ENCODE measurements at regions not wholly inside any gene's neighbourhood (a gene's known extent, or its start where the extent isn't known, plus 50 kb on each side); places are given as distances from the start of the nearest gene placed in this dataset.

GRCh38 chr1:5724847-5725246 is 267.4 kb downstream of the NPHP4 start:
- H3K4me3 ChIP-seq, result no peak overlapping the region
- no peaks in the 10 kb centered on the region for H3K36me3 ChIP-seq
- H3K27me3 ChIP-seq, result peaks cover 0 to 48% of the 10 kb centered on the region in 2 donors
- DNase-seq (ENCODE audit: low spot score in 2 of 2), result no peak
- no peak overlapping the region for H3K27ac ChIP-seq
- intact Hi-C loops (cut with DNase I; ENCODE audit: low total_unique reads), result no loop called here
- H3K4me1 ChIP-seq, result no peaks in the 10 kb centered on the region
- no peaks in the 10 kb centered on the region for H3K9me3 ChIP-seq
- no peak for TF ChIP-seq POLR2AphosphoS5 (IDR thresholded peaks at IDR 0.05)
- TF ChIP-seq POLR2A (IDR thresholded peaks at IDR 0.05), result no peak
- TF ChIP-seq, protein P1, sequence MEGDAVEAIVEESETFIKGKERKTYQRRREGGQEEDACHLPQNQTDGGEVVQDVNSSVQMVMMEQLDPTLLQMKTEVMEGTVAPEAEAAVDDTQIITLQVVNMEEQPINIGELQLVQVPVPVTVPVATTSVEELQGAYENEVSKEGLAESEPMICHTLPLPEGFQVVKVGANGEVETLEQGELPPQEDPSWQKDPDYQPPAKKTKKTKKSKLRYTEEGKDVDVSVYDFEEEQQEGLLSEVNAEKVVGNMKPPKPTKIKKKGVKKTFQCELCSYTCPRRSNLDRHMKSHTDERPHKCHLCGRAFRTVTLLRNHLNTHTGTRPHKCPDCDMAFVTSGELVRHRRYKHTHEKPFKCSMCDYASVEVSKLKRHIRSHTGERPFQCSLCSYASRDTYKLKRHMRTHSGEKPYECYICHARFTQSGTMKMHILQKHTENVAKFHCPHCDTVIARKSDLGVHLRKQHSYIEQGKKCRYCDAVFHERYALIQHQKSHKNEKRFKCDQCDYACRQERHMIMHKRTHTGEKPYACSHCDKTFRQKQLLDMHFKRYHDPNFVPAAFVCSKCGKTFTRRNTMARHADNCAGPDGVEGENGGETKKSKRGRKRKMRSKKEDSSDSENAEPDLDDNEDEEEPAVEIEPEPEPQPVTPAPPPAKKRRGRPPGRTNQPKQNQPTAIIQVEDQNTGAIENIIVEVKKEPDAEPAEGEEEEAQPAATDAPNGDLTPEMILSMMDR (IDR thresholded peaks at IDR 0.05), result no peak

DNA sequence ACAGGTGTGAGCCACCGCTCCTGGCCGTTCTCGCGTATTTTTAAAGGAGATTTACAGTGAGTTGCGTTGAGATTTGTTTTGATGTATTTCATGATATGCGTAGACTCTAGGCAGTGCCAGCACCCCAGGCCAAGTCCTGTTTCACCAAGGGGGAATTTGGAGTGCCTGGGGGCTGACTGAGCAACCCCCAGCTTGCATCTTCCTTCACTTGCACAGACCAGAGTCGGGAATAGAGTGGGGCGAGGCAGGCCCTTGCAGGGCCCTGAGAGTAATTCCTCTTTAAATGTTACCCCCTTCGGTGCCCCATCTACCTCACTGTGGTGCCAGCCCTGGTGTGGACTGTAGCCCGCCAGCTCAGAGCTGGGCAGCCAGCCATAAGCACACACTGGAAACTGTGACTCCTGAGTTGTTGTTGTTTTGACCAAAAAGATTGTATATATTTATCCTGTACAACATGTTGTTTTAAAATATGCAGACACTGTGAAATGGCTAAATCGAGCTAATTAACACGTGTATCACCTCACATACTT is 269.5 kb downstream of the NPHP4 start:
- H3K9me3 ChIP-seq, result no peaks in the 10 kb centered on the region
- no peak overlapping the region for H3K27ac ChIP-seq
- DNase-seq (ENCODE audit: low spot score in 2 of 2), result no peak
- H3K27me3 ChIP-seq, result peaks cover 0 to 42% of the 10 kb centered on the region in 2 donors
- intact Hi-C loops (cut with DNase I; ENCODE audit: low total_unique reads), result no loop called here
- no peaks in the 10 kb centered on the region for H3K36me3 ChIP-seq
- TF ChIP-seq, protein P1 (IDR thresholded peaks at IDR 0.05), result no peak
- TF ChIP-seq POLR2A (IDR thresholded peaks at IDR 0.05) (no peak), POLR2AphosphoS5 (IDR thresholded peaks at IDR 0.05) (no peak)
- no peaks in the 10 kb centered on the region for H3K4me1 ChIP-seq
- no peak overlapping the region for H3K4me3 ChIP-seq

GRCh38 chr1:5721634-5722215 is 270.5 kb downstream of the NPHP4 start:
- no peaks in the 10 kb centered on the region for H3K4me1 ChIP-seq
- intact Hi-C loops (cut with DNase I; ENCODE audit: low total_unique reads), result no loop called here
- TF ChIP-seq POLR2AphosphoS5 (IDR thresholded peaks at IDR 0.05) (no peak), POLR2A (IDR thresholded peaks at IDR 0.05) (no peak)
- TF ChIP-seq, protein P1 (IDR thresholded peaks at IDR 0.05), result no peak
- peaks cover 0 to 47% of the 10 kb centered on the region in 2 donors for H3K27me3 ChIP-seq
- no peaks in the 10 kb centered on the region for H3K36me3 ChIP-seq
- peak in 1 of 2 donors; percentile 19 for DNase-seq (ENCODE audit: low spot score in 2 of 2)
- H3K27ac ChIP-seq, result no peak overlapping the region
- no peaks in the 10 kb centered on the region for H3K9me3 ChIP-seq
- no peak overlapping the region for H3K4me3 ChIP-seq

GRCh38 chr1:5720936-5721335 is 271.3 kb downstream of the NPHP4 start:
- H3K4me1 ChIP-seq, result no peaks in the 10 kb centered on the region
- intact Hi-C loops (cut with DNase I; ENCODE audit: low total_unique reads), result no loop called here
- no peak overlapping the region for H3K27ac ChIP-seq
- H3K27me3 ChIP-seq, result peaks cover 0 to 51% of the 10 kb centered on the region in 2 donors
- TF ChIP-seq, protein P1 (IDR thresholded peaks at IDR 0.05), result no peak
- no peak for DNase-seq (ENCODE audit: low spot score in 2 of 2)
- no peak overlapping the region for H3K4me3 ChIP-seq
- no peaks in the 10 kb centered on the region for H3K36me3 ChIP-seq
- no peaks in the 10 kb centered on the region for H3K9me3 ChIP-seq

- H3K4me3 ChIP-seq, result no peak overlapping the region
- H3K9me3 ChIP-seq, result no peaks in the 10 kb centered on the region
- H3K4me1 ChIP-seq, result no peaks in the 10 kb centered on the region
- DNase-seq (ENCODE audit: low spot score in 2 of 2), result no peak
- no peaks in the 10 kb centered on the region for H3K36me3 ChIP-seq
- H3K27me3 ChIP-seq, result peaks cover 0 to 46% of the 10 kb centered on the region in 2 donors
- TF ChIP-seq, protein P1 (IDR thresholded peaks at IDR 0.05), result no peak
- TF ChIP-seq POLR2A (IDR thresholded peaks at IDR 0.05), result no peak
- no peak for TF ChIP-seq POLR2AphosphoS5 (IDR thresholded peaks at IDR 0.05)
- H3K27ac ChIP-seq, result no peak overlapping the region
- intact Hi-C loops (cut with DNase I; ENCODE audit: low total_unique reads), result no loop called here
These were observed 271.7 kb downstream of the NPHP4 start for GRCh38 chr1:5720484-5720883.

All from breast epithelium (tissue), 4 donors.